ENCODE measurements at regions not wholly inside any gene's neighbourhood (a gene's known extent, or its start where the extent isn't known, plus 50 kb on each side); places are given as distances from the start of the nearest gene placed in this dataset.

GRCh38 chr20:56715902-56716519 lies 86.9 kb downstream of the TFAP2C start:
- TF ChIP-seq CTCF (IDR thresholded peaks at IDR 0.05; ENCODE audit: low read depth, low read length, poor library complexity, severe bottlenecking) = no peak
- no peak for TF ChIP-seq EZH2phosphoT487 (IDR thresholded peaks at IDR 0.05; ENCODE audit: borderline replicate concordance, low read length)
